ENCODE measurements at regions not wholly inside any gene's neighbourhood (a gene's known extent, or its start where the extent isn't known, plus 50 kb on each side); places are given as distances from the start of the nearest gene placed in this dataset.

- no peak for TF ChIP-seq REST (IDR thresholded peaks at IDR 0.05; ENCODE audit: insufficient read depth in 1 of 2, low read depth in 2 of 2, low read length in 2 of 2)
- TF ChIP-seq SIN3A (IDR thresholded peaks at IDR 0.05; ENCODE audit: borderline replicate concordance, insufficient read depth, low read length): no peak
Measured at GRCh38 chr2:53498210-53498609, 269.4 kb upstream of the CHAC2 start.

GRCh38 chr2:53497020-53497419 lies 270.6 kb upstream of the CHAC2 start:
- TF ChIP-seq TAF1 (IDR thresholded peaks at IDR 0.05; ENCODE audit: borderline replicate concordance, insufficient read depth, low read length): no peak
- TF ChIP-seq SIN3A (IDR thresholded peaks at IDR 0.05; ENCODE audit: borderline replicate concordance, insufficient read depth, low read length): no peak
- TF ChIP-seq FOXP2 (optimal IDR thresholded peaks at IDR 0.05; ENCODE audit: borderline replicate concordance, extremely low read depth, extremely low read length, insufficient read depth): no peak
- no peak for TF ChIP-seq REST (IDR thresholded peaks at IDR 0.05; ENCODE audit: insufficient read depth in 1 of 2, low read depth in 2 of 2, low read length in 2 of 2)
- no peak for TF ChIP-seq POLR2AphosphoS5 (IDR thresholded peaks at IDR 0.05; ENCODE audit: low read depth, low read length)

GRCh38 chr2:53493210-53493609 lies 274.4 kb upstream of the CHAC2 start:
- TF ChIP-seq POLR2AphosphoS5 (IDR thresholded peaks at IDR 0.05; ENCODE audit: low read depth, low read length): no peak
- TF ChIP-seq TAF1 (IDR thresholded peaks at IDR 0.05; ENCODE audit: borderline replicate concordance, insufficient read depth, low read length): no peak
- TF ChIP-seq FOXP2 (optimal IDR thresholded peaks at IDR 0.05; ENCODE audit: borderline replicate concordance, extremely low read depth, extremely low read length, insufficient read depth): no peak
- no peak for TF ChIP-seq SIN3A (IDR thresholded peaks at IDR 0.05; ENCODE audit: borderline replicate concordance, insufficient read depth, low read length)
- no peak for TF ChIP-seq REST (IDR thresholded peaks at IDR 0.05; ENCODE audit: insufficient read depth in 1 of 2, low read depth in 2 of 2, low read length in 2 of 2)

GRCh38 chr2:53490659-53491058 lies 276.9 kb upstream of the CHAC2 start:
- TF ChIP-seq SIN3A (IDR thresholded peaks at IDR 0.05; ENCODE audit: borderline replicate concordance, insufficient read depth, low read length): no peak
- TF ChIP-seq POLR2AphosphoS5 (IDR thresholded peaks at IDR 0.05; ENCODE audit: low read depth, low read length): no peak
- TF ChIP-seq FOXP2 (optimal IDR thresholded peaks at IDR 0.05; ENCODE audit: borderline replicate concordance, extremely low read depth, extremely low read length, insufficient read depth): no peak
- TF ChIP-seq REST (IDR thresholded peaks at IDR 0.05; ENCODE audit: insufficient read depth in 1 of 2, low read depth in 2 of 2, low read length in 2 of 2): no peak
- no peak for TF ChIP-seq TAF1 (IDR thresholded peaks at IDR 0.05; ENCODE audit: borderline replicate concordance, insufficient read depth, low read length)

- TF ChIP-seq FOXP2 (optimal IDR thresholded peaks at IDR 0.05; ENCODE audit: borderline replicate concordance, extremely low read depth, extremely low read length, insufficient read depth) (no peak), POLR2AphosphoS5 (IDR thresholded peaks at IDR 0.05; ENCODE audit: low read depth, low read length) (no peak), SIN3A (IDR thresholded peaks at IDR 0.05; ENCODE audit: borderline replicate concordance, insufficient read depth, low read length) (no peak), TAF1 (IDR thresholded peaks at IDR 0.05; ENCODE audit: borderline replicate concordance, insufficient read depth, low read length) (no peak), REST (IDR thresholded peaks at IDR 0.05; ENCODE audit: insufficient read depth in 1 of 2, low read depth in 2 of 2, low read length in 2 of 2) (no peak)
Measured at GRCh38 chr2:53485021-53485728, 282.4 kb upstream of the CHAC2 start.

Data from PFSK-1 (cell line).